ENCODE measurements at regions not wholly inside any gene's neighbourhood (a gene's known extent, or its start where the extent isn't known, plus 50 kb on each side); places are given as distances from the start of the nearest gene placed in this dataset.

- TF ChIP-seq, protein P1, sequence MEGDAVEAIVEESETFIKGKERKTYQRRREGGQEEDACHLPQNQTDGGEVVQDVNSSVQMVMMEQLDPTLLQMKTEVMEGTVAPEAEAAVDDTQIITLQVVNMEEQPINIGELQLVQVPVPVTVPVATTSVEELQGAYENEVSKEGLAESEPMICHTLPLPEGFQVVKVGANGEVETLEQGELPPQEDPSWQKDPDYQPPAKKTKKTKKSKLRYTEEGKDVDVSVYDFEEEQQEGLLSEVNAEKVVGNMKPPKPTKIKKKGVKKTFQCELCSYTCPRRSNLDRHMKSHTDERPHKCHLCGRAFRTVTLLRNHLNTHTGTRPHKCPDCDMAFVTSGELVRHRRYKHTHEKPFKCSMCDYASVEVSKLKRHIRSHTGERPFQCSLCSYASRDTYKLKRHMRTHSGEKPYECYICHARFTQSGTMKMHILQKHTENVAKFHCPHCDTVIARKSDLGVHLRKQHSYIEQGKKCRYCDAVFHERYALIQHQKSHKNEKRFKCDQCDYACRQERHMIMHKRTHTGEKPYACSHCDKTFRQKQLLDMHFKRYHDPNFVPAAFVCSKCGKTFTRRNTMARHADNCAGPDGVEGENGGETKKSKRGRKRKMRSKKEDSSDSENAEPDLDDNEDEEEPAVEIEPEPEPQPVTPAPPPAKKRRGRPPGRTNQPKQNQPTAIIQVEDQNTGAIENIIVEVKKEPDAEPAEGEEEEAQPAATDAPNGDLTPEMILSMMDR (IDR thresholded peaks at IDR 0.05; ENCODE audit: borderline replicate concordance, control extremely low read depth, extremely low read depth, insufficient read depth, missing control alignments), result no peak
- in situ Hi-C loops (cut with MboI; ENCODE audit: low sequenced_read_pairs, unreplicated experiment), result no loop called here
- DNase-seq (ENCODE audit: low spot score), result no peak
Measured at GRCh38 chr7:89887489-89887888, 266.8 kb upstream of the STEAP1 start.

- DNase-seq (ENCODE audit: low spot score), result no peak
- TF ChIP-seq, protein P1 (IDR thresholded peaks at IDR 0.05; ENCODE audit: borderline replicate concordance, control extremely low read depth, extremely low read depth, insufficient read depth, missing control alignments), result no peak
- in situ Hi-C loops (cut with MboI; ENCODE audit: low sequenced_read_pairs, unreplicated experiment), result no loop called here
Measured at GRCh38 chr7:89908736-89909135, 245.5 kb upstream of the STEAP1 start.

DNA sequence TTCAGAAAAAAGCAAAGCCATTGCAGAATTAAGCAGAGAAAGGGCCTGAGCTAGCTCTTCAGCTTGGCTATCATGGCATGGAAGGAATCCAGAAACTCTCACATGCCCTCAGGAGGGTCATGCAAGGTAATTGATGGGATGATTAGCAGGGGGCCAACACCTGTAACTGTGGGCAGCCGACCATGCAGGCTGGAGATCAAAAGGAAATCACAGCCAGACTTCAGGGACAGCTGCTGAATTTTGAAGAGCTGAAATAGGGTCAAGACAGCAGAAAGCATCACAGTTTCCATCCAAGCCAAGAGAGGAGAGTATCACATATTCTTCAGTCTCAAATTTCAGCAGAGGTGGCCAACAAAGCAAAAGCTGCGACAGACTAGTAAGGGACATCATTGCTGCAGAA lies 239.6 kb upstream of the STEAP1 start:
- TF ChIP-seq, protein P1 (IDR thresholded peaks at IDR 0.05; ENCODE audit: borderline replicate concordance, control extremely low read depth, extremely low read depth, insufficient read depth, missing control alignments), result no peak

DNA sequence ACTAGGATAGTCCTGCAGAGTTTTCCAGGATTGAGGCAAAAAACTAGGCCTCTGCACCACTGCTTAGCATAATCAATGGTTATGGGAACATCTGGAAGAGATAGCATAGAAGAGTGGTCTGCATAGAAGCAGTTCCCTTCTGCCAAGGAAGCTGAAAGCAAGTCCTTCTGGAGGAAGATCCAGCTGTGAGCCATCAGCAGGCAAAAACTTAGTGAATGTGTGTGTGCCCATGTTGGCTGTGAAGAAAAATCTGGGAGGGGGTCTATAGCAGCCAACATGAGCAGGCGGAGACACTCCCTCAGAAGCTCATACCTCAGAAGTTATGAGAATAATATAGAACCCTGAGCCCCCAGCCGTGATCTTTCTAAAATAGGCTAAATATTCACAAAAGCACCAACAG lies 228.1 kb upstream of the STEAP1 start:
- in situ Hi-C loops (cut with MboI; ENCODE audit: low sequenced_read_pairs, unreplicated experiment), result no loop called here
- DNase-seq (ENCODE audit: low spot score), result no peak
- TF ChIP-seq, protein P1 (IDR thresholded peaks at IDR 0.05; ENCODE audit: borderline replicate concordance, control extremely low read depth, extremely low read depth, insufficient read depth, missing control alignments), result no peak

More for the DNA sequence above, 239.6 kb upstream of the STEAP1 start:
- in situ Hi-C loops (cut with MboI; ENCODE audit: low sequenced_read_pairs, unreplicated experiment), result no loop called here
- DNase-seq (ENCODE audit: low spot score), result no peak

- TF ChIP-seq, protein P1 (IDR thresholded peaks at IDR 0.05; ENCODE audit: borderline replicate concordance, control extremely low read depth, extremely low read depth, insufficient read depth, missing control alignments), result no peak
- in situ Hi-C loops (cut with MboI; ENCODE audit: low sequenced_read_pairs, unreplicated experiment), result no loop called here
- DNase-seq (ENCODE audit: low spot score), result no peak
Measured at GRCh38 chr7:89926701-89927100, 227.6 kb upstream of the STEAP1 start.

DNA sequence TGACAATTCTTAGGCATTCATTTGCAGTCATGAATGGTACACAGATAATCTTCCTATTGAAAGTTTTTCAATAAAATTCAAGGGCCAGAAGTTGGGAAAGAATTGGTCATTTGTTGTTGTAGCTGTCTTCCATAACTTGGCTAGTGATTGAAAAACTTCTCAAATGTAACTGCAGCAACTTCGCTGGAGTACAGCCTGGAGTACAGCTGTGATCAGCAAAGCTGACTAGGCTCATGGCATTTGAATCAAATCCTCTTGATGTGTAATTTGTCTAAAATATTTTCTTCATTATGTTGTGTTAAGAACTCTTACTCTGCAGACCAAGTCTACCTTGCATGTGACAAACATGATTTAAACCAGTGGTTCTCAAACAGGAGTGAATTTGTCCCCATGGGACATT lies 226.5 kb upstream of the STEAP1 start:
- in situ Hi-C loops (cut with MboI; ENCODE audit: low sequenced_read_pairs, unreplicated experiment), result no loop called here
- DNase-seq (ENCODE audit: low spot score), result no peak
- TF ChIP-seq, protein P1 (IDR thresholded peaks at IDR 0.05; ENCODE audit: borderline replicate concordance, control extremely low read depth, extremely low read depth, insufficient read depth, missing control alignments), result no peak

- no peak for DNase-seq (ENCODE audit: low spot score)
- in situ Hi-C loops (cut with MboI; ENCODE audit: low sequenced_read_pairs, unreplicated experiment), result no loop called here
- TF ChIP-seq, protein P1 (IDR thresholded peaks at IDR 0.05; ENCODE audit: borderline replicate concordance, control extremely low read depth, extremely low read depth, insufficient read depth, missing control alignments), result no peak
Measured at GRCh38 chr7:89928451-89928850, 225.8 kb upstream of the STEAP1 start.

All from GM13976 (cell line).